Neural cell (in vitro differentiated cells): ENCODE measurements at regions not wholly inside any gene's neighbourhood (a gene's known extent, or its start where the extent isn't known, plus 50 kb on each side); places are given as distances from the start of the nearest gene placed in this dataset.
"Not testable (repeated sequence)": the region's sequence is repeated elsewhere in the genome, so short reads cannot be mapped to it uniquely, and the experiment has no call there.

Experiments used
- H2AFZ ChIP-seq: fragments of 200-600, 300-800 bp; sonication (generic), shearing (Covaris generic); 2 replicates; pipeline ENCODE4 v1.6.0; 2014; ENCODE audit warnings: low read depth, mild to moderate bottlenecking, antibody characterized with exemption, low read length, moderate library complexity
- H3F3A ChIP-seq: fragments of 200-600 bp; shearing (Covaris generic); 2 replicates; pipeline ENCODE4 v1.6.1; 2016; ENCODE audit warnings: mild to moderate bottlenecking, moderate library complexity, mixed read lengths, antibody characterized with exemption, low read length; ENCODE audit not compliant: insufficient read depth, poor library complexity, severe bottlenecking
- H3K27ac ChIP-seq: fragments of 200-600, 300-800 bp; sonication (generic), shearing (Covaris generic); 2 replicates; pipeline ENCODE4 v1.5.1; 2014; ENCODE audit warnings: mild to moderate bottlenecking, low read length, moderate library complexity
- H3K27me3 ChIP-seq: fragments of 300-800, 200-600 bp; sonication (generic), shearing (Covaris generic); 2 replicates; pipeline ENCODE4 v1.6.0; 2014; ENCODE audit warnings: mild to moderate bottlenecking, low read depth, low read length, moderate library complexity; ENCODE audit not compliant: insufficient read depth
- H3K36me3 ChIP-seq: fragments of 300-800, 200-600 bp; sonication (generic), shearing (Covaris generic); 2 replicates; pipeline ENCODE4 v1.5.1; 2014; ENCODE audit warnings: mild to moderate bottlenecking, antibody characterized with exemption, low read length, moderate library complexity; ENCODE audit not compliant: insufficient read depth
- H3K4me2 ChIP-seq: fragments of 300-800, 200-600 bp; sonication (generic), shearing (Covaris generic); 2 replicates; pipeline ENCODE4 v1.6.0; 2014; ENCODE audit warnings: mild to moderate bottlenecking, low read length
- H3K4me3 ChIP-seq: fragments of 300-800, 200-600 bp; sonication (generic), shearing (Covaris generic); 2 replicates; pipeline ENCODE4 v1.5.1; 2014; ENCODE audit warnings: mild to moderate bottlenecking, low read length, moderate library complexity
- H3K79me2 ChIP-seq: fragments of 200-600 bp; shearing (Covaris generic); replicated peaks from 2 replicates; pipeline ENCODE4 v1.6.0; 2014; ENCODE audit warnings: mild to moderate bottlenecking, low read length, moderate library complexity; ENCODE audit not compliant: insufficient read depth
- H3K9ac ChIP-seq: fragments of 300-800, 200-600 bp; sonication (generic), shearing (Covaris generic); 2 replicates; pipeline ENCODE4 v1.6.1; 2016; ENCODE audit warnings: mild to moderate bottlenecking, low read length, mixed read lengths
- H3K9me2 ChIP-seq: fragments of 200-600 bp; shearing (Covaris generic); 2 replicates; pipeline ENCODE4 v1.6.1; 2016; ENCODE audit warnings: mild to moderate bottlenecking, low read length, mixed read lengths; ENCODE audit not compliant: insufficient read depth
- H3K9me3 ChIP-seq: fragments of 200-600, 300-800 bp; sonication (generic), shearing (Covaris generic); 2 replicates; pipeline ENCODE4 v1.6.1; 2016; ENCODE audit warnings: mild to moderate bottlenecking, mixed run types, low read length, moderate library complexity, mixed read lengths
- H4K20me1 ChIP-seq: fragments of 200-600 bp; shearing (Covaris generic); 2 replicates; pipeline ENCODE4 v1.6.1; 2016; ENCODE audit warnings: mild to moderate bottlenecking, mixed run types; ENCODE audit not compliant: insufficient read depth
- EP300 ChIP-seq: fragments of 450-650 bp; conservative IDR thresholded peaks from 2 replicates; pipeline ENCODE4 v1.6.1; 2014; ENCODE audit warnings: antibody characterized with exemption, mild to moderate bottlenecking, moderate library complexity; ENCODE audit not compliant: poor library complexity, severe bottlenecking
- EZH2 ChIP-seq: fragments of 200-600, 300-800 bp; shearing (Covaris generic), sonication (generic); IDR thresholded peaks from 2 replicates; pipeline ENCODE4 v1.6.1; 2014; ENCODE audit warnings: antibody characterized with exemption, low read length, borderline replicate concordance, mild to moderate bottlenecking; ENCODE audit not compliant: insufficient read depth, poor library complexity, severe bottlenecking
- MXI1 ChIP-seq: fragments of 450-650 bp; conservative IDR thresholded peaks from 2 replicates; pipeline ENCODE4 v1.6.1; 2014; ENCODE audit warnings: antibody characterized with exemption, mild to moderate bottlenecking; ENCODE audit not compliant: poor library complexity, severe bottlenecking
- POLR2AphosphoS5 ChIP-seq: IDR thresholded peaks from 2 replicates; pipeline ENCODE4 v1.6.1; 2012
- RAD21 ChIP-seq: fragments of 450-650 bp; conservative IDR thresholded peaks from 2 replicates; pipeline ENCODE4 v1.6.1; 2014; ENCODE audit warnings: antibody characterized with exemption, mild to moderate bottlenecking, moderate library complexity
- SMC3 ChIP-seq: fragments of 450-650 bp; conservative IDR thresholded peaks from 2 replicates; pipeline ENCODE4 v1.6.1; 2014; ENCODE audit warnings: antibody characterized with exemption, mild to moderate bottlenecking, moderate library complexity; ENCODE audit not compliant: poor library complexity
- TAF1 ChIP-seq: IDR thresholded peaks from 2 replicates; pipeline ENCODE4 v1.6.1; 2012; ENCODE audit warnings: low read depth
- TF ChIP-seq, protein P1 (sequence below): IDR thresholded peaks from 2 replicates; pipeline ENCODE4 v1.6.1; 2012; ENCODE audit warnings: borderline replicate concordance
- TF ChIP-seq, protein P2 (sequence below): fragments of 450-650 bp; IDR thresholded peaks from 2 replicates; pipeline ENCODE4 v1.5.1; 2014; ENCODE audit warnings: antibody characterized with exemption, mild to moderate bottlenecking, moderate library complexity; ENCODE audit not compliant: poor library complexity, severe bottlenecking

DNA sequence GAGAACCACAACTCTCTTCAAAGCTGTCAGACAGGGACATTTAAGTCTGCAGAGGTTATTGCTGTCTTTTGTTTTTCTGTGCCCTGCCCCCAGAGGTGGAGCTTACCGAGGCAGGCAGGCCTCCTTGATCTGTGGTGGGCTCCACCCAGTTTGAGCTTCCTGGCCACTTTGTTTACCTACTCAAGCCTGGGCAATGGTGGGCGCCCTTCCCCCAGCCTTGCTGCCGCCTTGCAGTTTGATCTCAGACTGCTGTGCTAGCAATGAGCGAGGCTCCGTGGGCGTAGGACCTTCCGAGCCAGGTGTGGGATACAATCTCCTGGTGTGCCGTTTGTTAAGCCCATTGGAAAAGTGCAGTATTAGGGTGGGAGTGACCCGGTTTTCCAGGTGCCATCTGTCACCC, 822.1 kb downstream of the KCNMA1 start:
- not testable (repeated sequence) for H3K9ac ChIP-seq, H3F3A ChIP-seq, H3K4me2 ChIP-seq, H3K36me3 ChIP-seq, H3K9me3 ChIP-seq, H3K27ac ChIP-seq, H3K79me2 ChIP-seq, H3K9me2 ChIP-seq, H4K20me1 ChIP-seq, H3K27me3 ChIP-seq, H2AFZ ChIP-seq, H3K4me3 ChIP-seq

DNA sequence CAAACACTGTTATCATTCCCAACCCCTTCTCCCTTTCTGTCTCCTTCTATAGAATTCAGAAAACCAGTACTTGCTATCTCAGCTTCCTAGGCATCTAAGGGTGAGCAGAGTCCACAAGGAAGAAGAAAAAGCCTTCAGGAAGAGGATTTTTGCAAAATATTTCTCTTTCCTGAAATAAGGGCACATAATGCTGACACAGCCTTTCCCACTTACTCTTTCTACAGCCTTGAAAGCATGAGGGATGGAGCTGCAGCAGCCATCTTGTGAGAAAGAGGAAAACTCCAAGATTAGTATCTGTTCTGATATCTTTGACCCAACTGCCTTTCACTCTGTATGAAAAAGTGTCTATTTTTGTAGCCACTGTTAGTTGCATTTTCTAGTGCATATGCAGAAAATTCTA, 826.2 kb downstream of the KCNMA1 start:
- TF ChIP-seq TAF1 (no peak), MXI1 (no peak), POLR2AphosphoS5 (no peak), RAD21 (no peak), SMC3 (no peak), EP300 (no peak), EZH2 (no peak)
- TF ChIP-seq, protein P1, sequence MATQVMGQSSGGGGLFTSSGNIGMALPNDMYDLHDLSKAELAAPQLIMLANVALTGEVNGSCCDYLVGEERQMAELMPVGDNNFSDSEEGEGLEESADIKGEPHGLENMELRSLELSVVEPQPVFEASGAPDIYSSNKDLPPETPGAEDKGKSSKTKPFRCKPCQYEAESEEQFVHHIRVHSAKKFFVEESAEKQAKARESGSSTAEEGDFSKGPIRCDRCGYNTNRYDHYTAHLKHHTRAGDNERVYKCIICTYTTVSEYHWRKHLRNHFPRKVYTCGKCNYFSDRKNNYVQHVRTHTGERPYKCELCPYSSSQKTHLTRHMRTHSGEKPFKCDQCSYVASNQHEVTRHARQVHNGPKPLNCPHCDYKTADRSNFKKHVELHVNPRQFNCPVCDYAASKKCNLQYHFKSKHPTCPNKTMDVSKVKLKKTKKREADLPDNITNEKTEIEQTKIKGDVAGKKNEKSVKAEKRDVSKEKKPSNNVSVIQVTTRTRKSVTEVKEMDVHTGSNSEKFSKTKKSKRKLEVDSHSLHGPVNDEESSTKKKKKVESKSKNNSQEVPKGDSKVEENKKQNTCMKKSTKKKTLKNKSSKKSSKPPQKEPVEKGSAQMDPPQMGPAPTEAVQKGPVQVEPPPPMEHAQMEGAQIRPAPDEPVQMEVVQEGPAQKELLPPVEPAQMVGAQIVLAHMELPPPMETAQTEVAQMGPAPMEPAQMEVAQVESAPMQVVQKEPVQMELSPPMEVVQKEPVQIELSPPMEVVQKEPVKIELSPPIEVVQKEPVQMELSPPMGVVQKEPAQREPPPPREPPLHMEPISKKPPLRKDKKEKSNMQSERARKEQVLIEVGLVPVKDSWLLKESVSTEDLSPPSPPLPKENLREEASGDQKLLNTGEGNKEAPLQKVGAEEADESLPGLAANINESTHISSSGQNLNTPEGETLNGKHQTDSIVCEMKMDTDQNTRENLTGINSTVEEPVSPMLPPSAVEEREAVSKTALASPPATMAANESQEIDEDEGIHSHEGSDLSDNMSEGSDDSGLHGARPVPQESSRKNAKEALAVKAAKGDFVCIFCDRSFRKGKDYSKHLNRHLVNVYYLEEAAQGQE, result no peak
- TF ChIP-seq, protein P2, sequence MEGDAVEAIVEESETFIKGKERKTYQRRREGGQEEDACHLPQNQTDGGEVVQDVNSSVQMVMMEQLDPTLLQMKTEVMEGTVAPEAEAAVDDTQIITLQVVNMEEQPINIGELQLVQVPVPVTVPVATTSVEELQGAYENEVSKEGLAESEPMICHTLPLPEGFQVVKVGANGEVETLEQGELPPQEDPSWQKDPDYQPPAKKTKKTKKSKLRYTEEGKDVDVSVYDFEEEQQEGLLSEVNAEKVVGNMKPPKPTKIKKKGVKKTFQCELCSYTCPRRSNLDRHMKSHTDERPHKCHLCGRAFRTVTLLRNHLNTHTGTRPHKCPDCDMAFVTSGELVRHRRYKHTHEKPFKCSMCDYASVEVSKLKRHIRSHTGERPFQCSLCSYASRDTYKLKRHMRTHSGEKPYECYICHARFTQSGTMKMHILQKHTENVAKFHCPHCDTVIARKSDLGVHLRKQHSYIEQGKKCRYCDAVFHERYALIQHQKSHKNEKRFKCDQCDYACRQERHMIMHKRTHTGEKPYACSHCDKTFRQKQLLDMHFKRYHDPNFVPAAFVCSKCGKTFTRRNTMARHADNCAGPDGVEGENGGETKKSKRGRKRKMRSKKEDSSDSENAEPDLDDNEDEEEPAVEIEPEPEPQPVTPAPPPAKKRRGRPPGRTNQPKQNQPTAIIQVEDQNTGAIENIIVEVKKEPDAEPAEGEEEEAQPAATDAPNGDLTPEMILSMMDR, result no peak
- H3K4me2 ChIP-seq, result no peak overlapping the region
- H3K4me3 ChIP-seq, result no peak overlapping the region
- H4K20me1 ChIP-seq, result no peaks in the 10 kb centered on the region
- H3K9ac ChIP-seq, result no peak overlapping the region
- no peaks in the 10 kb centered on the region for H3F3A ChIP-seq
- no peak overlapping the region for H2AFZ ChIP-seq
- H3K36me3 ChIP-seq, result no peaks in the 10 kb centered on the region
- no peaks in the 10 kb centered on the region for H3K79me2 ChIP-seq
- H3K27me3 ChIP-seq, result no peaks in the 10 kb centered on the region
- H3K9me3 ChIP-seq, result no peaks in the 10 kb centered on the region
- no peak overlapping the region for H3K27ac ChIP-seq
- H3K9me2 ChIP-seq, result no peaks in the 10 kb centered on the region

DNA sequence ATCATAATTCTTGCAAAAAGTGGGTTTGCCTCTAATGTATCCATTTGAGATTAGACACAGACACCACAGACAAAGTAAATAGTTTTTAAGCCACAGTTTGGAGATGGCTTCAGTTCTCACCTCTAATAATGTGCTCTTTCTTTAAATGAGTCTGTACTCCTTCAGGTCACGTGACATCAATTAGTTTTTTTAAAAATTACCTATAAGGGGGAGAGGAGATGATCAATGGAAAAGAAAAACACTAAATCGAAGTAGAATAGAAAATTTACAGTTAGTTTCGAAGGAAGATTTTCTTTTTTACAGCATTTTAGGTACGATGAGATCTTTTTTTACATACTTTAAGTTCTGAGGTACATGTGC, 849.2 kb downstream of the KCNMA1 start:
- Histone ChIP-seq H3K36me3 (no peaks in the 10 kb centered on the region), H2AFZ (no peak overlapping the region), H3K9ac (no peak overlapping the region), H3K79me2 (no peaks in the 10 kb centered on the region), H3K4me2 (no peak overlapping the region), H3K27ac (no peak overlapping the region), H3K4me3 (no peak overlapping the region), H3K27me3 (peaks cover 19% of the 10 kb centered on the region), H4K20me1 (no peaks in the 10 kb centered on the region), H3K9me2 (no peaks in the 10 kb centered on the region), H3F3A (no peaks in the 10 kb centered on the region), H3K9me3 (no peaks in the 10 kb centered on the region)
- no peak for TF ChIP-seq POLR2AphosphoS5
- TF ChIP-seq MXI1, result no peak
- TF ChIP-seq, protein P1, result no peak
- no peak for TF ChIP-seq TAF1
- TF ChIP-seq, protein P2, result no peak
- TF ChIP-seq EZH2, result no peak
- no peak for TF ChIP-seq RAD21
